Stomach (tissue), 4 donors: ENCODE measurements at regions not wholly inside any gene's neighbourhood (a gene's known extent, or its start where the extent isn't known, plus 50 kb on each side); places are given as distances from the start of the nearest gene placed in this dataset.

ENCODE experiments used
- POLR2A ChIP-seq, 4 donors: fragments of 450-650 bp; IDR thresholded peaks; one replicate each; pipeline ENCODE4 v1.6.1; 2016; ENCODE audit warnings: antibody characterized with exemption in 4 of 4, control low read depth in 2 of 4, mild to moderate bottlenecking in 1 of 4, moderate library complexity in 1 of 4
- POLR2AphosphoS5 ChIP-seq, 3 donors: sonication (generic); formaldehyde crosslinking; IDR thresholded peaks; one replicate each; pipeline ENCODE4 v1.6.1; 2016; ENCODE audit warnings: antibody characterized with exemption in 3 of 3
- TF ChIP-seq, protein P1 (sequence below), 7 experiments: fragments of 450-650 bp in 4 of 7; fragments of 200-600 bp in 3 of 7; sonication (generic) in 3 of 7; IDR thresholded peaks; one replicate each; pipeline ENCODE4 v1.5.1; 2016 to 2019; ENCODE audit warnings: antibody characterized with exemption in 7 of 7, control low read depth in 2 of 7, mild to moderate bottlenecking in 1 of 7

DNA sequence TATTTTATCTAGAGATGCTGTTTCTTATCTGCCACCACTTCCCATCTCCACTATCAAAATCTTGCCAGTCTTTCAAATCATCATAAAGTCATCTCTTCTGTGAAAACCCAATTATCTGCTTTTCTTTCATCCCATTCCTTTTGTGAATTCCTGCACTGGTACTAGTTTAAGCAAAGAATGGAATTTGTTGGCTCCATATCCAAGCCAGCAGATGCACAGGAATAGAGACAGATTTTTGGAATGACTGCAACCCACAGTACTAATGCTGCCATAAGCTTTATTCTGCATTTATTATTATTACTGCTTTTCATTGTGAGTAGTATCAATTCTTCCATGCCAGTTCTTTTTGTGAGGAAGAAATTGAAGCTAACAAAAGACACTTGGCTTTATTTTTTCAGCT is 616.7 kb downstream of the RAPGEF2 start:
- TF ChIP-seq, protein P1, sequence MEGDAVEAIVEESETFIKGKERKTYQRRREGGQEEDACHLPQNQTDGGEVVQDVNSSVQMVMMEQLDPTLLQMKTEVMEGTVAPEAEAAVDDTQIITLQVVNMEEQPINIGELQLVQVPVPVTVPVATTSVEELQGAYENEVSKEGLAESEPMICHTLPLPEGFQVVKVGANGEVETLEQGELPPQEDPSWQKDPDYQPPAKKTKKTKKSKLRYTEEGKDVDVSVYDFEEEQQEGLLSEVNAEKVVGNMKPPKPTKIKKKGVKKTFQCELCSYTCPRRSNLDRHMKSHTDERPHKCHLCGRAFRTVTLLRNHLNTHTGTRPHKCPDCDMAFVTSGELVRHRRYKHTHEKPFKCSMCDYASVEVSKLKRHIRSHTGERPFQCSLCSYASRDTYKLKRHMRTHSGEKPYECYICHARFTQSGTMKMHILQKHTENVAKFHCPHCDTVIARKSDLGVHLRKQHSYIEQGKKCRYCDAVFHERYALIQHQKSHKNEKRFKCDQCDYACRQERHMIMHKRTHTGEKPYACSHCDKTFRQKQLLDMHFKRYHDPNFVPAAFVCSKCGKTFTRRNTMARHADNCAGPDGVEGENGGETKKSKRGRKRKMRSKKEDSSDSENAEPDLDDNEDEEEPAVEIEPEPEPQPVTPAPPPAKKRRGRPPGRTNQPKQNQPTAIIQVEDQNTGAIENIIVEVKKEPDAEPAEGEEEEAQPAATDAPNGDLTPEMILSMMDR (IDR thresholded peaks at IDR 0.05), result no peak
- TF ChIP-seq POLR2A (IDR thresholded peaks at IDR 0.05) (no peak), POLR2AphosphoS5 (IDR thresholded peaks at IDR 0.05) (no peak)
